SHP77 treated with DMSO at 0.1 percent for 48 hours (cell line): ENCODE measurements at regions not wholly inside any gene's neighbourhood (a gene's known extent, or its start where the extent isn't known, plus 50 kb on each side); places are given as distances from the start of the nearest gene placed in this dataset.
"Not testable (repeated sequence)": the region's sequence is repeated elsewhere in the genome, so short reads cannot be mapped to it uniquely, and the experiment has no call there.

Source experiments
- DNase-seq: peaks from one replicate; lab custom pipeline; 2025; lab: John Stamatoyannopoulos, UW

- DNase-seq, result no peak
Measured at GRCh38 chr4:137394018-137394417, 138.3 kb downstream of the PCDH18 start.

- DNase-seq, result no peak
Measured at GRCh38 chr4:137393044-137393443, 139.2 kb downstream of the PCDH18 start.

- DNase-seq, result no peak
Measured at GRCh38 chr4:137390707-137391106, 141.6 kb downstream of the PCDH18 start.

GRCh38 chr4:137389911-137390520 is 142.3 kb downstream of the PCDH18 start:
- DNase-seq, result no peak

GRCh38 chr4:137387924-137388323 is 144.4 kb downstream of the PCDH18 start:
- DNase-seq, result no peak

- DNase-seq, result no peak
Measured at GRCh38 chr4:137384476-137384875, 147.8 kb downstream of the PCDH18 start.

GRCh38 chr4:137378821-137379220 is 153.5 kb downstream of the PCDH18 start:
- no peak for DNase-seq

- DNase-seq, result no peak
Measured at GRCh38 chr4:137378393-137378792, 153.9 kb downstream of the PCDH18 start.

GRCh38 chr4:137376312-137376711 is 156.0 kb downstream of the PCDH18 start:
- no peak for DNase-seq

GRCh38 chr4:137375111-137375850 is 157.0 kb downstream of the PCDH18 start:
- DNase-seq, result no peak

- DNase-seq, result no peak
Measured at GRCh38 chr4:137370679-137371078, 161.6 kb downstream of the PCDH18 start.

GRCh38 chr4:137370206-137370633 is 162.1 kb downstream of the PCDH18 start:
- no peak for DNase-seq

GRCh38 chr4:137367620-137368019 is 164.7 kb downstream of the PCDH18 start:
- no peak for DNase-seq

- DNase-seq, result no peak
Measured at GRCh38 chr4:137363496-137363895, 168.8 kb downstream of the PCDH18 start.

GRCh38 chr4:137361756-137362470 is 170.4 kb downstream of the PCDH18 start:
- DNase-seq, result no peak

GRCh38 chr4:137360761-137361160 is 171.5 kb downstream of the PCDH18 start:
- DNase-seq, result no peak

- no peak for DNase-seq
Measured at GRCh38 chr4:137359691-137360315, 172.5 kb downstream of the PCDH18 start.

GRCh38 chr4:137354562-137354961 is 177.7 kb downstream of the PCDH18 start:
- DNase-seq, result not testable (repeated sequence)

GRCh38 chr4:137347371-137347770 is 184.9 kb downstream of the PCDH18 start:
- DNase-seq, result no peak

- DNase-seq, result no peak
Measured at GRCh38 chr4:137345597-137345996, 186.7 kb downstream of the PCDH18 start.

GRCh38 chr4:137343221-137343620 is 189.1 kb downstream of the PCDH18 start:
- DNase-seq, result no peak

- DNase-seq, result no peak
Measured at GRCh38 chr4:137333031-137333430, 199.3 kb downstream of the PCDH18 start.

- no peak for DNase-seq
Measured at GRCh38 chr4:137312257-137312656, 220.0 kb downstream of the PCDH18 start.
